ENCODE measurements at regions not wholly inside any gene's neighbourhood (a gene's known extent, or its start where the extent isn't known, plus 50 kb on each side); places are given as distances from the start of the nearest gene placed in this dataset.
A peak's percentile ranks its signal among the peaks of the same experiment; 100 is the strongest.

DNA sequence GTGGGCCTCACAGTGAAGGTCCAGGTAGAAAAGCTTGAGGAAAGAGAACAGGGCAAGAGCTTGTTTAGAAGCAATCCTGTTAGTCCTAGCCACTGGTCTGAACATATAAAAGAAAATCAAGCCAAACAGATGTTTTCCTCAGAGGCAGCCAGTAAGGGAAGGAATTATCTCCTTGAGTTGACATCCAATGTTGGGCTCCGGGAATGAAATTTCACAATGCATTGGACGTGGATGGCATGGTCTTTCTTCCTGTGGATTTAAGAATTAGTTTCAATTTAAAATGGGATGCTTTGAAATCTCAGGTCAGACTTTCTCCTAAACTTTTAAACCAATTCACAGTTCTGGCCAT, 92.1 kb downstream of the ACKR3 start:
- Histone ChIP-seq H3K36me3 (no peaks in the 10 kb centered on the region), H3K27ac (no peak overlapping the region), H3K4me1 (no peaks in the 10 kb centered on the region), H3K9ac (ENCODE audit: low read depth in 2 of 2, low read length in 2 of 2) (no peak overlapping the region), H3K9me3 (no peaks in the 10 kb centered on the region), H3K27me3 (no peaks in the 10 kb centered on the region), H3K4me3 (no peak overlapping the region)
- TF ChIP-seq, protein P1, sequence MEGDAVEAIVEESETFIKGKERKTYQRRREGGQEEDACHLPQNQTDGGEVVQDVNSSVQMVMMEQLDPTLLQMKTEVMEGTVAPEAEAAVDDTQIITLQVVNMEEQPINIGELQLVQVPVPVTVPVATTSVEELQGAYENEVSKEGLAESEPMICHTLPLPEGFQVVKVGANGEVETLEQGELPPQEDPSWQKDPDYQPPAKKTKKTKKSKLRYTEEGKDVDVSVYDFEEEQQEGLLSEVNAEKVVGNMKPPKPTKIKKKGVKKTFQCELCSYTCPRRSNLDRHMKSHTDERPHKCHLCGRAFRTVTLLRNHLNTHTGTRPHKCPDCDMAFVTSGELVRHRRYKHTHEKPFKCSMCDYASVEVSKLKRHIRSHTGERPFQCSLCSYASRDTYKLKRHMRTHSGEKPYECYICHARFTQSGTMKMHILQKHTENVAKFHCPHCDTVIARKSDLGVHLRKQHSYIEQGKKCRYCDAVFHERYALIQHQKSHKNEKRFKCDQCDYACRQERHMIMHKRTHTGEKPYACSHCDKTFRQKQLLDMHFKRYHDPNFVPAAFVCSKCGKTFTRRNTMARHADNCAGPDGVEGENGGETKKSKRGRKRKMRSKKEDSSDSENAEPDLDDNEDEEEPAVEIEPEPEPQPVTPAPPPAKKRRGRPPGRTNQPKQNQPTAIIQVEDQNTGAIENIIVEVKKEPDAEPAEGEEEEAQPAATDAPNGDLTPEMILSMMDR (IDR thresholded peaks at IDR 0.05) = no peak
- intact Hi-C loops (cut with DNase I) = no loop called here
- no peak for DNase-seq

DNA sequence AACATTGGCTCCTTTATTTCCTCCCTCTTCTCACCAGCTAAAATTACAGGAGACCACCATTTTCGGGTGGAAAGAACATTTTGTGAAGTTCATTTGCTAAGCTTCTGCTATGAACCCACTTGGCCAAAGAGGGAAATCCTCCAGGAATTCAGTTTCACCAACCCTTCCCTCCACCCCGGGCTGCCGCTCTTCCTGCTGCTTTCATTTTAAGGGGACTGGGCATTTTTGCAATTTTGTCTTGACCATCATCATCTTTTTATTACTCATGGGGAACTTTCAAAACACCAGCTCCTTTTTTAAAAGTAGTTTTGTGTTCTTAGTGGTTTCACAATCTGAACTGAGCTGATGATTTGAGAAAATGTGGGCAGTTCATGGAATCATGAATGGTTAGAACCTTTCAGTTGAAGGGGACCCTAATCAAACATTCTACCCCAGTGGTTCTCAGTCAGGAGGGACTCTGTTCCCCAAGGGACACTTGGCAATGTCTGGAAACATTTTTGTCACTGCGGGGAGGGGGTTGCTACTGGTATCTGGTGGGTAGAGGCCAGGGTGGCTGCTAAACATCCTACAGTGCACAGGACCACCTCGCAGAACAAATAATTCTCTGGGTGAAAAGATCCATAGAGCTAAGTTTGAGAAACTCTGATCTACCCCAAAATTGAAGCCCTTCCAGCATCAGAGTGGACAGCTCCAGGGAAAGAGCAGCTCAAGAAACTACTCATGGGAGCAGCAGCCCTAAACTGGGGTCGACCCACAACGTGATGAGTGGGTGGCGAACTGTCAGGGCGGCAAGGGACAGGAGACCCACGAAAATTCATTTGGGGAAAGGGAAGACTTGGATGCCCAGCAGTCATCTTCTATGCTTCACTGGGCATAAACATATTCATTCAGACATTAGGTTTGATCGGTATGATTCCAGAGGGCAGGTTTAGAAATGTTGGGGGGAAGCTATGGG, 92.9 kb downstream of the ACKR3 start:
- no peaks in the 10 kb centered on the region for H3K27me3 ChIP-seq
- H3K36me3 ChIP-seq = no peaks in the 10 kb centered on the region
- no peak overlapping the region for H3K4me3 ChIP-seq
- H3K9ac ChIP-seq (ENCODE audit: low read depth in 2 of 2, low read length in 2 of 2) = no peak overlapping the region
- H3K4me1 ChIP-seq = no peaks in the 10 kb centered on the region
- TF ChIP-seq, protein P1 (IDR thresholded peaks at IDR 0.05) = no peak
- peak overlapping the region; percentile 57 for H3K27ac ChIP-seq
- DNase-seq = no peak
- H3K9me3 ChIP-seq = no peaks in the 10 kb centered on the region
- intact Hi-C loops (cut with DNase I) = no loop called here

DNA sequence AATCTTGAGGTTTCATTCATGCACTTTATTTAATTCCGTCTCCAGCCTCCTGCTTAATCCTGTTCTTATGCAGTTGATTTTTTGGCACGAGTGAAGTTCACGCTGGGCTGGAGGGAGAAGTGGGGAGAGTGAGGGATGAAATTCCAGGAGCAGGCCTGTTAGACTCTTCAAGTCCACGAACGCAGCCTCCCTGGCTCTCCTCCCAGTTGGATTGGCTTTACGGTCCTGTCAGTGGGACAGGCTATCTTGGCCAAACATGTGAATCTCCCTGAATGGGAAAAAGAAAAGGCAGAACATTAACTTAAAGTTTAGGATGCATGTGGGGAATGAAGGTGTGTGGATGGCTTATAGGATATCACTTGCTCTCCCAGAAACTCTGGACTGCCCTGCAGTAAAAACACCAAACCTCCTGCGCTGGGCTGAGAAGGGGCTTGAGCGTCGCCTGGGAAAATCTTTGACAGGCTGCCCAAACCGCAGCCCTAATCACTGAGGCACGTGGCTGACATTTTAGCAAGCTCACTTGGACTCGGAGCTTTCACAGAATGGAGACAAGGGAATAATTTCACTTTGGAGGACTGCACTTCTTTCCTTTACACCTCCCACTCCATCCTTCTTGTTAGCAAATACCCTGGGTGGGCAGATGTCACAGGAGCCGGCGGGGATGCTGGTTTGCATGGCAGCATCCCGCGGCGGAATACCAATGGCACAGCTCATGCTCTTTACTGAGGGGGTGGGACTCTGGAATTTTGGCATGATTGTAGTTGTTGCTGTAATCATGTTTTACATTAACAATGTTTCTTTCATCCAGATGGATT, 93.9 kb downstream of the ACKR3 start:
- Histone ChIP-seq H3K27ac (peak overlapping the region; percentile 57), H3K4me3 (no peak overlapping the region), H3K36me3 (no peaks in the 10 kb centered on the region), H3K9ac (ENCODE audit: low read depth in 2 of 2, low read length in 2 of 2) (peak overlapping the region in 1 of 2 donors; percentile 9), H3K4me1 (no peaks in the 10 kb centered on the region), H3K9me3 (no peaks in the 10 kb centered on the region), H3K27me3 (no peaks in the 10 kb centered on the region)
- TF ChIP-seq, protein P1 (IDR thresholded peaks at IDR 0.05) = no peak
- intact Hi-C loops (cut with DNase I) = no loop called here
- peak; percentile 44 for DNase-seq

DNA sequence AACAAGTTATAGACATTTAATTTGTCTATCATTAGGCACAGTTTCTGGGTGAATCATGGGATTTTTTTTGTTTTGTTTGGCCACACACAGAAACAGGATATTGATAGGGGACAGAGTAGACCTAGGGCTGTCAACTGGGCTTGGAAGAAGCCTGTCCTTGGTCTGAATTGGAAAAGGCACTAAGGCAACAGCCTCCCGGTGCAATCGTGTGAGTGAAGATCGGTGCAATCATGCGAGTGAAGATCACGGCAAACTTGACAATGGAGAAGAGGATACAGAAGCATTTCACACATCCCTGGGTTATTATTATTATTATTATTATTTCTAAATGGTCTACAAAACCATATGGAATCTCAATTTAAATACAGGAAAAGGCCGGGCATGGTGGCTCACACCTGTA, 94.5 kb downstream of the ACKR3 start:
- Histone ChIP-seq H3K4me3 (no peak overlapping the region), H3K9me3 (no peaks in the 10 kb centered on the region), H3K36me3 (no peaks in the 10 kb centered on the region), H3K27me3 (no peaks in the 10 kb centered on the region), H3K27ac (peak overlapping the region; percentile 57), H3K9ac (ENCODE audit: low read depth in 2 of 2, low read length in 2 of 2) (no peak overlapping the region), H3K4me1 (no peaks in the 10 kb centered on the region)
- no peak for DNase-seq
- intact Hi-C loops (cut with DNase I) = no loop called here
- TF ChIP-seq, protein P1 (IDR thresholded peaks at IDR 0.05) = no peak

DNA sequence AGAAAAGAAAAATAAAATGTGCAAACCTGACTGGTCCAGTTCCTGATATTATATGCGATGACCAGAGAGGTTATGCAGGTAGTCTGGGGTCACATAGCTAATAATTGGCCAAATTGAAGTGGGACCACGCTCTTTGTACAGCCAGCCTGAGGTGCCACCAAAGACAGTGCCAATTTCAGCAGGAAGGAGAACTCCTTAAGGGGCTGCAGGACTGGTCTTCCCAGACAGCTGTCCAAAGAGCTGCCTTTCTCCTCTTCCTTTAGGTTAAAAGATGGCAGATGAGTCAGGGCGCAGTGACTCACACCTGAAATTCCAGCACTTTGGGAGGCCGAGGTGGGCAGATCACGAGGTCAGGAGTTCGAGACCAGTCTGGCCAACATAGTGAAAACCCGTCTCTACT, 95.5 kb downstream of the ACKR3 start:
- H3K4me3 ChIP-seq = no peak overlapping the region
- no peak overlapping the region for H3K27ac ChIP-seq
- TF ChIP-seq, protein P1 (IDR thresholded peaks at IDR 0.05) = no peak
- intact Hi-C loops (cut with DNase I) = no loop called here
- H3K27me3 ChIP-seq = no peaks in the 10 kb centered on the region
- H3K9ac ChIP-seq (ENCODE audit: low read depth in 2 of 2, low read length in 2 of 2) = no peak overlapping the region
- H3K9me3 ChIP-seq = no peaks in the 10 kb centered on the region
- no peaks in the 10 kb centered on the region for H3K36me3 ChIP-seq
- H3K4me1 ChIP-seq = no peaks in the 10 kb centered on the region
- DNase-seq = no peak
